HPDE6-E6E7 (cell line): ENCODE measurements at regions not wholly inside any gene's neighbourhood (a gene's known extent, or its start where the extent isn't known, plus 50 kb on each side); places are given as distances from the start of the nearest gene placed in this dataset.
"Not testable (repeated sequence)": the region's sequence is repeated elsewhere in the genome, so short reads cannot be mapped to it uniquely, and the experiment has no call there.

Experiments used
- DNase-seq: peaks from one replicate; pipeline ENCODE4 v3.0.0; 2011; ENCODE audit warnings: missing footprints; ENCODE audit errors: extremely low spot score

- no peak for DNase-seq
These were observed 63.7 kb upstream of the SYT4 start for GRCh38 chr18:43341014-43341413.

GRCh38 chr18:43350176-43350575 is 72.9 kb upstream of the SYT4 start:
- DNase-seq = no peak

- no peak for DNase-seq
These were observed 87.2 kb upstream of the SYT4 start for GRCh38 chr18:43364535-43364934.

GRCh38 chr18:43367895-43368294 is 90.6 kb upstream of the SYT4 start:
- no peak for DNase-seq

GRCh38 chr18:43369311-43369710 is 92.0 kb upstream of the SYT4 start:
- DNase-seq = not testable (repeated sequence)

GRCh38 chr18:43372773-43373172 is 95.5 kb upstream of the SYT4 start:
- DNase-seq = no peak

GRCh38 chr18:43380104-43380672 is 102.9 kb upstream of the SYT4 start:
- DNase-seq = no peak

GRCh38 chr18:43382641-43383403 is 105.5 kb upstream of the SYT4 start:
- DNase-seq = no peak

- DNase-seq = no peak
These were observed 111.9 kb upstream of the SYT4 start for GRCh38 chr18:43389163-43389562.

GRCh38 chr18:43392168-43392567 is 114.9 kb upstream of the SYT4 start:
- no peak for DNase-seq

GRCh38 chr18:43393174-43393573 is 115.9 kb upstream of the SYT4 start:
- no peak for DNase-seq

- no peak for DNase-seq
These were observed 119.0 kb upstream of the SYT4 start for GRCh38 chr18:43396266-43396665.

GRCh38 chr18:43398601-43399000 is 121.3 kb upstream of the SYT4 start:
- DNase-seq = no peak

GRCh38 chr18:43405097-43405496 is 127.8 kb upstream of the SYT4 start:
- DNase-seq = no peak

- DNase-seq = no peak
These were observed 136.7 kb upstream of the SYT4 start for GRCh38 chr18:43414006-43414405.

- no peak for DNase-seq
These were observed 142.8 kb upstream of the SYT4 start for GRCh38 chr18:43420091-43420490.

GRCh38 chr18:43420950-43421349 is 143.7 kb upstream of the SYT4 start:
- DNase-seq = no peak

GRCh38 chr18:43422518-43422917 is 145.2 kb upstream of the SYT4 start:
- DNase-seq = no peak

GRCh38 chr18:43435851-43436250 is 158.6 kb upstream of the SYT4 start:
- DNase-seq = no peak

GRCh38 chr18:43442131-43442530 is 164.8 kb upstream of the SYT4 start:
- DNase-seq = no peak

- no peak for DNase-seq
These were observed 165.3 kb upstream of the SYT4 start for GRCh38 chr18:43442571-43442970.

GRCh38 chr18:43465483-43465882 is 188.2 kb upstream of the SYT4 start:
- DNase-seq = no peak

- no peak for DNase-seq
These were observed 194.6 kb upstream of the SYT4 start for GRCh38 chr18:43471873-43472272.

- no peak for DNase-seq
These were observed 203.8 kb upstream of the SYT4 start for GRCh38 chr18:43481069-43481468.
